Left lung (tissue), 4 donors: ENCODE measurements at regions not wholly inside any gene's neighbourhood (a gene's known extent, or its start where the extent isn't known, plus 50 kb on each side); places are given as distances from the start of the nearest gene placed in this dataset.

ENCODE experiments used
- ATAC-seq: fragments of 200-7000 bp; cut with Tn5 transposase; one replicate; pipeline ENCODE4 v1.9.1; 2020; ENCODE audit warnings: moderate library complexity
- DNase-seq, 4 donors: peaks; one replicate each; pipeline ENCODE4 v3.0.0-alpha.2; 2013 to 2020
- H3K27ac ChIP-seq, 2 donors: fragments of 200-600 bp; sonication (generic) in 1 of 2; one replicate each; pipeline versions ENCODE4 v1.5.0 to v1.8.0; 2020 to 2021
- H3K27me3 ChIP-seq, 2 donors: fragments of 200-600 bp; sonication (generic) in 1 of 2; one replicate each; pipeline versions ENCODE4 v1.5.0 to v1.8.0; 2020 to 2021
- H3K36me3 ChIP-seq, 2 donors: fragments of 200-600 bp; sonication (generic) in 1 of 2; one replicate each; pipeline versions ENCODE4 v1.5.0 to v1.8.0; 2020 to 2021
- H3K4me1 ChIP-seq, 2 donors: fragments of 200-600 bp; one replicate each; pipeline ENCODE4 v1.8.0; 2021
- H3K4me3 ChIP-seq, 2 donors: fragments of 200-600 bp; sonication (generic) in 1 of 2; one replicate each; pipeline versions ENCODE4 v1.5.0 to v1.8.0; 2020 to 2021; ENCODE audit warnings: mild to moderate bottlenecking in 1 of 2
- H3K9me3 ChIP-seq, 2 donors: fragments of 200-600 bp; sonication (generic) in 1 of 2; one replicate each; pipeline versions ENCODE4 v1.5.0 to v1.8.0; 2020 to 2021
- CTCF ChIP-seq, 2 donors: fragments of 200-600 bp; sonication (generic) in 1 of 2; IDR thresholded peaks; one replicate each; pipeline versions ENCODE4 v1.5.0 to v1.8.0; 2021; ENCODE audit warnings: antibody characterized with exemption in 2 of 2
- intact Hi-C, 2 donors: fragments of 100-400 bp; cut with DNase I; formaldehyde crosslinking; loops; one replicate each; pipeline versions ENCODE4 v1.11.2 to v1.14.2; 2022
- donor health status: DM: no; HTN: yes; CAD: no.
- donor health status: DM: no; HTN: no; CAD: no.

GRCh38 chr4:96786306-96786705, 946.4 kb downstream of the PDHA2 start:
- Histone ChIP-seq H3K9me3 (no peaks in the 10 kb centered on the region), H3K27ac (no peak overlapping the region), H3K4me1 (no peaks in the 10 kb centered on the region), H3K36me3 (no peaks in the 10 kb centered on the region), H3K27me3 (no peaks in the 10 kb centered on the region), H3K4me3 (no peak overlapping the region)
- TF ChIP-seq CTCF (IDR thresholded peaks at IDR 0.05) = no peak
- ATAC-seq = no peak
- intact Hi-C loops = no loop called here
- DNase-seq = no peak

DNA sequence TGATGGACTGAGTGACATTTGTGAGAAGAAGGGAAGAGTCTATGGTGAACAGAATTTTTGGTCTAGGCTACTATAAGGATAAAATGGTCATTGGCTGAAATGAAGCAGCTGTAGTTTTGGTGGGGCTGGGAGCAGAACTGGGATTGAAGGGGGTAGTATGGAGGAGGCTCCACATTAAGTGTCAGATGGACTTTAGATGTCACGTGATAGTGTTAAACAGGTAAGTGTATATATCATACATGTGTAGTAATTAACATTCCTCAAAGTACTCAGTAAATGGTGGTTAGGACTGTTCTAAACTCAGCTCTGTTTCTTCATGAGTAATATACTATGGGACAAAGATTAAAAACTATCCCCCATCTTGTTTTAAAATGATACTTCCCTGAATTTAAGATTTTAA, 947.9 kb downstream of the PDHA2 start:
- H3K9me3 ChIP-seq = no peaks in the 10 kb centered on the region
- no peak overlapping the region for H3K27ac ChIP-seq
- H3K36me3 ChIP-seq = no peaks in the 10 kb centered on the region
- TF ChIP-seq CTCF (IDR thresholded peaks at IDR 0.05) = no peak
- no peak for DNase-seq
- intact Hi-C loops = no loop called here
- no peaks in the 10 kb centered on the region for H3K27me3 ChIP-seq
- H3K4me1 ChIP-seq = no peaks in the 10 kb centered on the region
- no peak overlapping the region for H3K4me3 ChIP-seq
- ATAC-seq = no peak

DNA sequence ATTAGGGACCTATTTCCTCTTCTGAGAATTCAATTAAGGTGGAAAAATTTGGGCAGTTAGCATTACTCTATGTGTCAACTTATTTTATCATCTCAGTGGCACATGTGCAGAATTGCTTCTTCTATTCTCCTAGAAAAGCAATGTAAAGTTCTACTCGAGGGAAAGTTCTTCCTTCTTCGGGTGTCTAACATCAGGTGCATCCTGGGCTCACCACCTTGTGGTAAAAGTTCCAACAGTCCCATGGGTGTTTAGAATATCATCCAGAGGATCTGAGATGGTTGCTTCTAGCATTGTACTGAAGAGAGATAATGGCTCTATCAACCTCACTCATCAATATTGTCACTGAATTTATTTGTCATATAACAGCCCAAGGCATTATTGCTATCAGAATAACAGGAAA, 969.7 kb downstream of the PDHA2 start:
- Histone ChIP-seq H3K36me3 (no peaks in the 10 kb centered on the region), H3K4me1 (no peaks in the 10 kb centered on the region), H3K27ac (no peak overlapping the region), H3K9me3 (no peaks in the 10 kb centered on the region), H3K27me3 (no peaks in the 10 kb centered on the region), H3K4me3 (no peak overlapping the region)
- ATAC-seq (no peak), DNase-seq (no peak)
- intact Hi-C loops = no loop called here
- no peak for TF ChIP-seq CTCF (IDR thresholded peaks at IDR 0.05)

- intact Hi-C loops = no loop called here
- DNase-seq (peak in 2 of 4 donors; percentile 44 to 56), ATAC-seq (no peak)
- Histone ChIP-seq H3K36me3 (no peaks in the 10 kb centered on the region), H3K9me3 (peaks cover 0 to 1% of the 10 kb centered on the region in 2 donors), H3K27me3 (no peaks in the 10 kb centered on the region), H3K4me1 (no peaks in the 10 kb centered on the region), H3K27ac (no peak overlapping the region), H3K4me3 (no peak overlapping the region)
- no peak for TF ChIP-seq CTCF (IDR thresholded peaks at IDR 0.05)
These were observed 987.2 kb downstream of the PDHA2 start for GRCh38 chr4:96827086-96827485.

DNA sequence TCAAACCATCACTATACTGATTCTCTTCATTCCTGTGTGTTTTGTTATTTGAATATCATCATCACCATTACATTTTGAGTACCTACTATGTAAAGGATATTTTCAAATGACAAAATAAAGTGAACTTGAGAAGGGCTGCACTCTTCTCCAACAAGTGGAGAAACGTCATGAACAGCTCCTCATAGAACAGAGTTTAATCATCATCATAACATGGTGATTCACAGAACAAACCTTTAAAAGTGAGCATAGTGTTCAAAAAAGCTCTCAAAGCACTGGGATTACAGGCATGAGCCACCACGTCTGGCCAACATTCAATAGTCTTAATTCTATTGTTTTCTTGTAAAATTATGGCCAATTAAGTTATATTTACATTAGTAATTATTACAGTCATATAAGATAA, 993.9 kb downstream of the PDHA2 start:
- H3K4me1 ChIP-seq = no peaks in the 10 kb centered on the region
- TF ChIP-seq CTCF (IDR thresholded peaks at IDR 0.05) = no peak
- intact Hi-C loops = no loop called here
- no peak for ATAC-seq
- H3K27ac ChIP-seq = no peak overlapping the region
- no peak for DNase-seq
- peaks cover 0 to 1% of the 10 kb centered on the region in 2 donors for H3K9me3 ChIP-seq
- no peaks in the 10 kb centered on the region for H3K27me3 ChIP-seq
- no peak overlapping the region for H3K4me3 ChIP-seq
- no peaks in the 10 kb centered on the region for H3K36me3 ChIP-seq
